Fibroblast of lung (primary cell): ENCODE measurements at regions not wholly inside any gene's neighbourhood (a gene's known extent, or its start where the extent isn't known, plus 50 kb on each side); places are given as distances from the start of the nearest gene placed in this dataset.

Experiments used
- DNase-seq, 2 donors: peaks; one replicate each; pipeline versions ENCODE4 v3.0.0 to v3.0.0-alpha.2; 2010; ENCODE audit warnings: low read depth in 2 of 2
- H2AFZ ChIP-seq: 2 replicates; pipeline ENCODE4 v1.5.1; 2012; ENCODE audit warnings: low read length, control low read depth, inconsistent platforms
- H3K27ac ChIP-seq: 2 replicates; pipeline ENCODE4 v1.5.1; 2011; ENCODE audit warnings: low read length, control low read depth; ENCODE audit not compliant: insufficient read depth
- H3K27me3 ChIP-seq: 2 replicates; pipeline ENCODE4 v1.5.1; 2011; ENCODE audit warnings: mild to moderate bottlenecking, low read length; ENCODE audit not compliant: control insufficient read depth, insufficient read depth
- H3K36me3 ChIP-seq: 2 replicates; pipeline ENCODE4 v1.5.1; 2011; ENCODE audit warnings: low read length; ENCODE audit not compliant: control insufficient read depth, insufficient read depth
- H3K4me1 ChIP-seq: 2 replicates; pipeline ENCODE4 v1.5.1; 2011; ENCODE audit warnings: low read length; ENCODE audit not compliant: control insufficient read depth, insufficient read depth; ENCODE audit errors: extremely low read depth
- H3K4me2 ChIP-seq: 2 replicates; pipeline ENCODE4 v1.5.1; 2011; ENCODE audit warnings: low read length, control low read depth; ENCODE audit not compliant: insufficient read depth; ENCODE audit errors: extremely low read depth
- H3K4me3 ChIP-seq, 4 experiments: fragments of 200-600 bp in 1 of 4; sonication (generic) in 1 of 4; replicated peaks in 1 of 4; 2 replicates each; pipeline ENCODE4 v1.5.1; 2011 to 2016; ENCODE audit warnings: low read length in 4 of 4, low read depth in 3 of 4, mild to moderate bottlenecking in 3 of 4, control low read depth in 2 of 4, inconsistent platforms in 1 of 4, mixed read lengths in 1 of 4; ENCODE audit not compliant: insufficient read depth in 1 of 4; ENCODE audit errors: control extremely low read depth in 1 of 4
- H3K79me2 ChIP-seq: 2 replicates; pipeline ENCODE4 v1.5.1; 2012; ENCODE audit warnings: mild to moderate bottlenecking, low read length, inconsistent platforms; ENCODE audit not compliant: control insufficient read depth, insufficient read depth
- H3K9ac ChIP-seq: 2 replicates; pipeline ENCODE4 v1.5.1; 2011; ENCODE audit warnings: mild to moderate bottlenecking, low read length, control low read depth; ENCODE audit not compliant: insufficient read depth
- H3K9me3 ChIP-seq: 2 replicates; pipeline ENCODE4 v1.5.1; 2012; ENCODE audit warnings: low read depth, low read length; ENCODE audit not compliant: control insufficient read depth, insufficient read depth
- H4K20me1 ChIP-seq: 2 replicates; pipeline ENCODE4 v1.5.1; 2011; ENCODE audit warnings: low read length; ENCODE audit not compliant: control insufficient read depth, insufficient read depth; ENCODE audit errors: extremely low read depth
- CTCF ChIP-seq, 2 donors: IDR thresholded peaks in 1 of 2; conservative IDR thresholded peaks in 1 of 2; 1 replicate in 1 of 2; 2 replicates in 1 of 2; pipeline ENCODE4 v1.5.1; 2011 to 2012; ENCODE audit warnings: low read length in 2 of 2, control low read depth in 1 of 2, inconsistent platforms in 1 of 2, low read depth in 1 of 2, mild to moderate bottlenecking in 1 of 2
- EZH2 ChIP-seq: IDR thresholded peaks from 2 replicates; pipeline ENCODE4 v1.5.1; 2012; ENCODE audit warnings: low read length, control low read depth, mild to moderate bottlenecking; ENCODE audit errors: missing control alignments

GRCh38 chr3:82509106-82509842, 747.8 kb upstream of the GBE1 start:
- Histone ChIP-seq H3K27me3 (no peaks in the 10 kb centered on the region), H3K4me2 (no peak overlapping the region), H4K20me1 (no peaks in the 10 kb centered on the region), H3K4me3 (no peak overlapping the region), H3K36me3 (no peaks in the 10 kb centered on the region), H3K27ac (no peak overlapping the region), H3K9ac (no peak overlapping the region), H3K4me1 (no peaks in the 10 kb centered on the region), H3K79me2 (no peaks in the 10 kb centered on the region), H2AFZ (no peak overlapping the region), H3K9me3 (no peaks in the 10 kb centered on the region)
- no peak for DNase-seq
- TF ChIP-seq CTCF (conservative IDR thresholded peaks at IDR 0.05 in 1 of 2, IDR thresholded peaks at IDR 0.05 in 1 of 2; ENCODE audit: low read depth in 1 of 2, low read length in 2 of 2) = no peak
- TF ChIP-seq EZH2 = no peak

- H3K36me3 ChIP-seq = no peaks in the 10 kb centered on the region
- no peaks in the 10 kb centered on the region for H3K27me3 ChIP-seq
- H3K4me2 ChIP-seq = no peak overlapping the region
- no peaks in the 10 kb centered on the region for H3K4me1 ChIP-seq
- H3K27ac ChIP-seq = no peak overlapping the region
- no peaks in the 10 kb centered on the region for H4K20me1 ChIP-seq
- no peak overlapping the region for H3K9ac ChIP-seq
- TF ChIP-seq EZH2 (no peak), CTCF (conservative IDR thresholded peaks at IDR 0.05 in 1 of 2, IDR thresholded peaks at IDR 0.05 in 1 of 2; ENCODE audit: low read depth in 1 of 2, low read length in 2 of 2) (no peak)
- H3K9me3 ChIP-seq = no peaks in the 10 kb centered on the region
- no peaks in the 10 kb centered on the region for H3K79me2 ChIP-seq
- H3K4me3 ChIP-seq = no peak overlapping the region
- H2AFZ ChIP-seq = no peak overlapping the region
- no peak for DNase-seq
Observed at GRCh38 chr3:82506204-82506603, 744.8 kb upstream of the GBE1 start.

GRCh38 chr3:82505079-82505756, 743.8 kb upstream of the GBE1 start:
- Histone ChIP-seq H3K4me2 (no peak overlapping the region), H3K27ac (no peak overlapping the region), H3K4me1 (no peaks in the 10 kb centered on the region), H3K9ac (no peak overlapping the region), H4K20me1 (no peaks in the 10 kb centered on the region), H2AFZ (no peak overlapping the region), H3K36me3 (no peaks in the 10 kb centered on the region), H3K27me3 (no peaks in the 10 kb centered on the region), H3K9me3 (no peaks in the 10 kb centered on the region), H3K79me2 (no peaks in the 10 kb centered on the region), H3K4me3 (no peak overlapping the region)
- TF ChIP-seq CTCF (conservative IDR thresholded peaks at IDR 0.05 in 1 of 2, IDR thresholded peaks at IDR 0.05 in 1 of 2; ENCODE audit: low read depth in 1 of 2, low read length in 2 of 2) (no peak), EZH2 (no peak)
- DNase-seq = no peak
